Activated B cell treated with CpG ODN at 0.5 μM for 24 hours (primary cell): ENCODE measurements at regions not wholly inside any gene's neighbourhood (a gene's known extent, or its start where the extent isn't known, plus 50 kb on each side); places are given as distances from the start of the nearest gene placed in this dataset.
"Not testable (repeated sequence)": the region's sequence is repeated elsewhere in the genome, so short reads cannot be mapped to it uniquely, and the experiment has no call there.

Source experiments
- ATAC-seq: fragments of 200-7000 bp; cut with Tn5 transposase; one replicate; pipeline ENCODE4 v1.10.0; 2021; ENCODE audit warnings: low read depth, mild to moderate bottlenecking, moderate library complexity
- CTCF ChIA-PET: fragments of 350-600 bp; sonication (Branson Sonifier 250); formaldehyde crosslinking; loops from one replicate; lab custom pipeline; 2021; ENCODE audit warnings: antibody characterized with exemption; lab: Charles Lee
- POLR2A ChIA-PET: fragments of 350-600 bp; sonication (Branson Sonifier 250); formaldehyde crosslinking; loops from one replicate; lab custom pipeline; 2021; ENCODE audit warnings: antibody characterized with exemption; lab: Charles Lee
- DNase-seq: peaks from one replicate; pipeline ENCODE4 v3.0.0; 2022
- H3K27ac Mint-ChIP-seq: one replicate; pipeline ENCODE4 v1.8.0; 2020; ENCODE audit warnings: mixed read lengths
- H3K27me3 Mint-ChIP-seq: one replicate; pipeline ENCODE4 v1.8.0; 2021; ENCODE audit warnings: mixed read lengths
- H3K36me3 Mint-ChIP-seq: one replicate; pipeline ENCODE4 v1.8.0; 2021; ENCODE audit warnings: low read depth, mixed read lengths
- H3K4me1 Mint-ChIP-seq: one replicate; pipeline ENCODE4 v1.8.0; 2021; ENCODE audit warnings: mixed read lengths
- H3K4me3 Mint-ChIP-seq: one replicate; pipeline ENCODE4 v1.8.0; 2020; ENCODE audit warnings: mild to moderate bottlenecking, mixed read lengths
- H3K9me3 Mint-ChIP-seq: one replicate; pipeline ENCODE4 v1.8.0; 2020; ENCODE audit warnings: mixed read lengths
- intact Hi-C: fragments of 100-400 bp; cut with micrococcal nuclease; formaldehyde crosslinking; loops from one replicate; pipeline ENCODE4 v1.15.1; 2024
- TF ChIP-seq, protein P1 (sequence below): fragments of 200-600 bp; IDR thresholded peaks from one replicate; pipeline ENCODE4 v1.8.0; 2022; ENCODE audit warnings: antibody characterized with exemption, mild to moderate bottlenecking

DNA sequence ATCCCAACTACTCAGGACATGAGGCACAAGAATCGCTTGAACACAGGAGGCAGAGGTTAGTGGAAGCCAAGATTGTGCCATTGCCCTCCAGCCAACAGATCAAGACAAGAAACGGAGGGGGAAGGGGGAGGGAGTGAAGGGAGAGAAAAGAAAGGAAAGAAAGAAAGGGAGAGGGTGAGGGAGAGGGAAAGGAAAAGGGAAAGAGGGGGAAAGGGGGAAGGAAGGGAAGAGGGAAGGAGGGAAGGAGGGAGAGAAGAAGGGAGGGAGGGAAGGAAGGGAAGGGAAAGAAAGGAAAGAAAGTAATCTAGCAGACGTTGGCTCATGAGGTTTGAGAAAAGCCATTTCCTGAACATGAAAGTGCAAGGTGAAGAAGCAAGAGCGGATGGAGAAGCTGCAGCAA, 53.1 kb upstream of the SETMAR start:
- POLR2A ChIA-PET: no interaction called here
- H3K4me1 Mint-ChIP-seq: no peaks in the 10 kb centered on the region
- CTCF ChIA-PET: no interaction called here
- no peaks in the 10 kb centered on the region for H3K9me3 Mint-ChIP-seq
- no peaks in the 10 kb centered on the region for H3K36me3 Mint-ChIP-seq
- DNase-seq (no peak), ATAC-seq (no peak)
- no peaks in the 10 kb centered on the region for H3K27me3 Mint-ChIP-seq
- TF ChIP-seq, protein P1, sequence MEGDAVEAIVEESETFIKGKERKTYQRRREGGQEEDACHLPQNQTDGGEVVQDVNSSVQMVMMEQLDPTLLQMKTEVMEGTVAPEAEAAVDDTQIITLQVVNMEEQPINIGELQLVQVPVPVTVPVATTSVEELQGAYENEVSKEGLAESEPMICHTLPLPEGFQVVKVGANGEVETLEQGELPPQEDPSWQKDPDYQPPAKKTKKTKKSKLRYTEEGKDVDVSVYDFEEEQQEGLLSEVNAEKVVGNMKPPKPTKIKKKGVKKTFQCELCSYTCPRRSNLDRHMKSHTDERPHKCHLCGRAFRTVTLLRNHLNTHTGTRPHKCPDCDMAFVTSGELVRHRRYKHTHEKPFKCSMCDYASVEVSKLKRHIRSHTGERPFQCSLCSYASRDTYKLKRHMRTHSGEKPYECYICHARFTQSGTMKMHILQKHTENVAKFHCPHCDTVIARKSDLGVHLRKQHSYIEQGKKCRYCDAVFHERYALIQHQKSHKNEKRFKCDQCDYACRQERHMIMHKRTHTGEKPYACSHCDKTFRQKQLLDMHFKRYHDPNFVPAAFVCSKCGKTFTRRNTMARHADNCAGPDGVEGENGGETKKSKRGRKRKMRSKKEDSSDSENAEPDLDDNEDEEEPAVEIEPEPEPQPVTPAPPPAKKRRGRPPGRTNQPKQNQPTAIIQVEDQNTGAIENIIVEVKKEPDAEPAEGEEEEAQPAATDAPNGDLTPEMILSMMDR: no peak
- no peak overlapping the region for H3K4me3 Mint-ChIP-seq
- no peak overlapping the region for H3K27ac Mint-ChIP-seq
- intact Hi-C loops: no loop called here

DNA sequence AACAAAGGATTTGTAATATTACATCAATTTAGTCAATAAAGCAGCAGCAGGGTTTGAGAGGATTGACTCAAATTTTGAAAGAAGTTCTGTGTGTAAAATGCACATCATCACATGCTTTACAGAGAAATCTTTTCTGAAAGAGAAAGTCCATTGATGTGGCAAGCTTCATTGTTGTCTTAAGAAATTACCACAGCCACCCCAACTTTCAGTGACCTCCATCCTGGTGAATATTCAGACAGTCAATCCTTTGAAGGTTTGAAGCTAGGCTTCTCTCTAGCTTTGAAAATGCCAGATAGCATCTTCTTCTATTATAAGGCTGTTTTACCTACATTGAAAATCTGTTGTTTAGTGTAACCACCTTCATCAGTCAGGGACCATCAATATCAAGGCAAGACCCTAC, 51.8 kb upstream of the SETMAR start:
- no peak for ATAC-seq
- no peak for DNase-seq
- CTCF ChIA-PET: interaction anchor here (0.7 kb wide), 1 partner anchor 19 kb away, joined by 3 read pairs; no protein-coding TSS in a partner anchor
- POLR2A ChIA-PET: no interaction called here
- Mint-ChIP-seq H3K9me3 (no peaks in the 10 kb centered on the region), H3K27ac (no peak overlapping the region), H3K36me3 (no peaks in the 10 kb centered on the region), H3K27me3 (no peaks in the 10 kb centered on the region), H3K4me1 (no peaks in the 10 kb centered on the region), H3K4me3 (no peak overlapping the region)
- intact Hi-C loops: no loop called here
- TF ChIP-seq, protein P1: no peak

DNA sequence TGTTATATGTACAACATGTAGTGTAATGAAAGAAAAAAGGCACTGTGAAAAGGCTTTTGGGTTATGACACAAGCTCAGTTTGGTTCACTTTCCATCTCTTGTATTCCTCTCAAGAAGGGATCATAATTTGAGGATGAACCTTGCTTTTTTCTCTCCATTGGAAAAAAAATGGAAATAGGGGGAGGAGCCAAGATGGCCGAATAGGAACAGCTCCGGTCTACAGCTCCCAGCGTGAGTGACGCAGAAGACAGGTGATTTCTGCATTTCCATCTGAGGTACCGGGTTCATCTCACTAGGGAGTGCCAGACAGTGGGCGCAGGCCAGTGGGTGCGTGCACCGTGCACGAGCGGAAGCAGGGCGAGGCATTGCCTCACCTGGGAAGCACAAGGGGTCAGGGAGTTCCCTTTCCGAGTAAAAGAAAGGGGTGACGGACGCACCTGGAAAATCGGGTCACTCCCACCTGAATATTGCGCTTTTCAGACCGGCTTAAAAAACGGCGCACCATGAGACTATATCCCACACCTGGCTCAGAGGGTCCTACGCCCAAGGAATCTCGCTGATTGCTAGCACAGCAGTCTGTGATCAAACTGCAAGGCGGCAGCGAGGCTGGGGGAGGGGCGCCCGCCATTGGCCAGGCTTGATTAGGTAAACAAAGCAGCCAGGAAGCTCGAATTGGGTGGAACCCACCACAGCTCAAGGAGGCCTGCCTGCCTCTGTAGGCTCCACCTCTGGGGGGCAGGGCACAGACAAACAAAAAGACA, 49.9 kb upstream of the SETMAR start:
- H3K27me3 Mint-ChIP-seq, H3K9me3 Mint-ChIP-seq, H3K27ac Mint-ChIP-seq, H3K4me3 Mint-ChIP-seq, ATAC-seq, DNase-seq, H3K4me1 Mint-ChIP-seq, POLR2A ChIA-PET, intact Hi-C loops, H3K36me3 Mint-ChIP-seq: not testable (repeated sequence)
- CTCF ChIA-PET: interaction anchor here (0.7 kb wide), 1 partner anchor 32 kb away, joined by 3 read pairs; no protein-coding TSS in a partner anchor
